ENCODE measurements at regions not wholly inside any gene's neighbourhood (a gene's known extent, or its start where the extent isn't known, plus 50 kb on each side); places are given as distances from the start of the nearest gene placed in this dataset.
"Not testable (repeated sequence)": the region's sequence is repeated elsewhere in the genome, so short reads cannot be mapped to it uniquely, and the experiment has no call there.

- intact Hi-C loops (cut with DNase I); H3K4me1 ChIP-seq; H3K27me3 ChIP-seq; H3K9ac ChIP-seq (ENCODE audit: low read depth in 2 of 2, low read length in 2 of 2); H3K9me3 ChIP-seq; H3K27ac ChIP-seq; H3K4me3 ChIP-seq; DNase-seq; H3K36me3 ChIP-seq: not testable (repeated sequence)
These were observed 316.8 kb upstream of the PLGLB2 start for GRCh38 chr2:87431051-87431450.

GRCh38 chr2:87432711-87433453 is 315.0 kb upstream of the PLGLB2 start:
- H3K4me1 ChIP-seq; H3K36me3 ChIP-seq; H3K9ac ChIP-seq (ENCODE audit: low read depth in 2 of 2, low read length in 2 of 2); intact Hi-C loops (cut with DNase I); H3K4me3 ChIP-seq; H3K27ac ChIP-seq; H3K9me3 ChIP-seq; H3K27me3 ChIP-seq; DNase-seq: not testable (repeated sequence)

- H3K4me1 ChIP-seq; DNase-seq; intact Hi-C loops (cut with DNase I); H3K27me3 ChIP-seq; H3K9ac ChIP-seq (ENCODE audit: low read depth in 2 of 2, low read length in 2 of 2); H3K27ac ChIP-seq; H3K9me3 ChIP-seq; H3K4me3 ChIP-seq; H3K36me3 ChIP-seq: not testable (repeated sequence)
These were observed 311.9 kb upstream of the PLGLB2 start for GRCh38 chr2:87436007-87436406.

- H3K9ac ChIP-seq (ENCODE audit: low read depth in 2 of 2, low read length in 2 of 2); H3K27ac ChIP-seq; H3K36me3 ChIP-seq; H3K4me1 ChIP-seq; H3K27me3 ChIP-seq; H3K4me3 ChIP-seq; intact Hi-C loops (cut with DNase I); DNase-seq; H3K9me3 ChIP-seq: not testable (repeated sequence)
These were observed 310.1 kb upstream of the PLGLB2 start for GRCh38 chr2:87437701-87438260.

- intact Hi-C loops (cut with DNase I); H3K4me3 ChIP-seq; H3K27me3 ChIP-seq; H3K4me1 ChIP-seq; DNase-seq; H3K27ac ChIP-seq; H3K36me3 ChIP-seq; H3K9me3 ChIP-seq; H3K9ac ChIP-seq (ENCODE audit: low read depth in 2 of 2, low read length in 2 of 2): not testable (repeated sequence)
These were observed 309.0 kb upstream of the PLGLB2 start for GRCh38 chr2:87438780-87439454.

- H3K27ac ChIP-seq; H3K27me3 ChIP-seq; intact Hi-C loops (cut with DNase I); H3K36me3 ChIP-seq; H3K4me1 ChIP-seq; DNase-seq; H3K4me3 ChIP-seq; H3K9ac ChIP-seq (ENCODE audit: low read depth in 2 of 2, low read length in 2 of 2); H3K9me3 ChIP-seq: not testable (repeated sequence)
These were observed 308.2 kb upstream of the PLGLB2 start for GRCh38 chr2:87439617-87440204.

GRCh38 chr2:87440650-87441049 is 307.2 kb upstream of the PLGLB2 start:
- not testable (repeated sequence) for H3K4me3 ChIP-seq, DNase-seq

GRCh38 chr2:87441375-87441774 is 306.5 kb upstream of the PLGLB2 start:
- H3K27me3 ChIP-seq; H3K4me3 ChIP-seq; intact Hi-C loops (cut with DNase I); DNase-seq; H3K27ac ChIP-seq; H3K9me3 ChIP-seq; H3K36me3 ChIP-seq; H3K4me1 ChIP-seq; H3K9ac ChIP-seq (ENCODE audit: low read depth in 2 of 2, low read length in 2 of 2): not testable (repeated sequence)

More at GRCh38 chr2:87440650-87441049, 307.2 kb upstream of the PLGLB2 start:
- H3K27ac ChIP-seq; H3K9ac ChIP-seq (ENCODE audit: low read depth in 2 of 2, low read length in 2 of 2); H3K27me3 ChIP-seq; H3K9me3 ChIP-seq; H3K36me3 ChIP-seq; intact Hi-C loops (cut with DNase I); H3K4me1 ChIP-seq: not testable (repeated sequence)

- H3K9me3 ChIP-seq; DNase-seq; H3K4me3 ChIP-seq; H3K4me1 ChIP-seq; intact Hi-C loops (cut with DNase I); H3K27ac ChIP-seq; H3K36me3 ChIP-seq; H3K27me3 ChIP-seq; H3K9ac ChIP-seq (ENCODE audit: low read depth in 2 of 2, low read length in 2 of 2): not testable (repeated sequence)
These were observed 304.8 kb upstream of the PLGLB2 start for GRCh38 chr2:87442983-87443577.

- intact Hi-C loops (cut with DNase I); H3K9me3 ChIP-seq; DNase-seq; H3K27ac ChIP-seq; H3K9ac ChIP-seq (ENCODE audit: low read depth in 2 of 2, low read length in 2 of 2); H3K4me3 ChIP-seq; H3K4me1 ChIP-seq; H3K27me3 ChIP-seq; H3K36me3 ChIP-seq: not testable (repeated sequence)
These were observed 302.9 kb upstream of the PLGLB2 start for GRCh38 chr2:87444951-87445350.

GRCh38 chr2:87445613-87446312 is 302.1 kb upstream of the PLGLB2 start:
- H3K27me3 ChIP-seq; H3K4me1 ChIP-seq; H3K27ac ChIP-seq; intact Hi-C loops (cut with DNase I); H3K9me3 ChIP-seq; H3K4me3 ChIP-seq; H3K36me3 ChIP-seq; H3K9ac ChIP-seq (ENCODE audit: low read depth in 2 of 2, low read length in 2 of 2); DNase-seq: not testable (repeated sequence)

GRCh38 chr2:87446313-87446696 is 301.6 kb upstream of the PLGLB2 start:
- H3K9me3 ChIP-seq; H3K9ac ChIP-seq (ENCODE audit: low read depth in 2 of 2, low read length in 2 of 2); H3K4me1 ChIP-seq; H3K4me3 ChIP-seq; intact Hi-C loops (cut with DNase I); H3K27ac ChIP-seq; DNase-seq; H3K27me3 ChIP-seq; H3K36me3 ChIP-seq: not testable (repeated sequence)

Data from colonic mucosa (tissue), 4 donors.